Transverse colon (tissue), 4 donors: ENCODE measurements at regions not wholly inside any gene's neighbourhood (a gene's known extent, or its start where the extent isn't known, plus 50 kb on each side); places are given as distances from the start of the nearest gene placed in this dataset.

ENCODE experiments used
- DNase-seq: peaks from one replicate; pipeline ENCODE4 v3.0.0-alpha.2; 2019
- H3K27ac ChIP-seq, 4 donors: fragments of 200-600 bp; sonication (generic); 2 replicates each; pipeline ENCODE4 v1.5.1; 2016 to 2018; ENCODE audit warnings: inconsistent platforms in 4 of 4
- H3K27me3 ChIP-seq: fragments of 200-600 bp; sonication (generic); 2 replicates; pipeline ENCODE4 v1.5.1; 2017; ENCODE audit warnings: inconsistent platforms
- H3K36me3 ChIP-seq, 4 donors: fragments of 200-600 bp; sonication (generic); 2 replicates each; pipeline ENCODE4 v1.5.1; 2017 to 2019; ENCODE audit warnings: inconsistent platforms in 4 of 4
- H3K4me1 ChIP-seq, 4 donors: fragments of 200-600 bp; sonication (generic); 2 replicates each; pipeline ENCODE4 v1.5.1; 2017 to 2020; ENCODE audit warnings: inconsistent platforms in 4 of 4
- H3K4me3 ChIP-seq, 4 donors: fragments of 200-600 bp; sonication (generic); 1 replicate in 1 of 4; 2 replicates in 3 of 4; pipeline versions ENCODE4 v1.5.1 to v1.6.1; 2017 to 2019; ENCODE audit warnings: inconsistent platforms in 4 of 4
- H3K9me3 ChIP-seq, 2 donors: fragments of 200-600 bp; sonication (generic); 2 replicates each; pipeline ENCODE4 v1.5.1; 2017 to 2019; ENCODE audit warnings: inconsistent platforms in 2 of 2
- CTCF ChIP-seq, 5 experiments: fragments of 200-600 bp in 3 of 5; fragments of 450-650 bp in 2 of 5; sonication (generic) in 3 of 5; IDR thresholded peaks; 1 replicate in 2 of 5; 2 replicates in 3 of 5; pipeline ENCODE4 v1.5.1; 2016 to 2017; ENCODE audit warnings: antibody characterized with exemption in 5 of 5, inconsistent platforms in 3 of 5, mild to moderate bottlenecking in 2 of 5, moderate library complexity in 1 of 5
- EP300 ChIP-seq: sonication (generic); formaldehyde crosslinking; IDR thresholded peaks from one replicate; pipeline ENCODE4 v1.6.1; 2017; ENCODE audit warnings: antibody characterized with exemption, low read depth
- POLR2A ChIP-seq: fragments of 450-650 bp; IDR thresholded peaks from one replicate; pipeline ENCODE4 v1.6.1; 2016; ENCODE audit warnings: antibody characterized with exemption, mild to moderate bottlenecking, moderate library complexity
- POLR2AphosphoS5 ChIP-seq, 3 donors: sonication (generic); formaldehyde crosslinking; IDR thresholded peaks; one replicate each; pipeline ENCODE4 v1.6.1; 2016; ENCODE audit warnings: antibody characterized with exemption in 3 of 3
- WGBS, 2 donors: methylation state at CpG; one replicate each; pipeline ENCODE4 v1.1.5; 2018; ENCODE audit warnings: low coverage in 1 of 2; 5-methylcytosine and 5-hydroxymethylcytosine counted together
- in situ Hi-C, 4 donors: fragments of 200-750 bp; cut with MboI; loops; one replicate each; pipeline versions ENCODE4 v1.15.0 to v1.15.1; 2017; ENCODE audit warnings: low sequenced_read_pairs in 3 of 4, low pct_ligation_motif_present in 1 of 4, low pct_unique_long_range_greater_than_20kb in 1 of 4
- intact Hi-C: fragments of 100-400 bp; cut with DNase I; formaldehyde crosslinking; loops from one replicate; pipeline ENCODE4 v1.15.1; 2023; ENCODE audit warnings: low total_unique reads

- no peaks in the 10 kb centered on the region for H3K27me3 ChIP-seq
- DNase-seq = no peak
- H3K36me3 ChIP-seq = no peaks in the 10 kb centered on the region
- TF ChIP-seq EP300 (no peak), POLR2AphosphoS5 (IDR thresholded peaks at IDR 0.05) (no peak), POLR2A (no peak), CTCF (IDR thresholded peaks at IDR 0.05) (no peak)
- no peaks in the 10 kb centered on the region for H3K9me3 ChIP-seq
- no peaks in the 10 kb centered on the region for H3K4me1 ChIP-seq
- no peak overlapping the region for H3K4me3 ChIP-seq
- 69 to 82% methylated on average over 2 of the region's 2 CpGs for WGBS, 2 donors
- intact Hi-C loops (no loop called here), in situ Hi-C loops (no loop called here)
- no peak overlapping the region for H3K27ac ChIP-seq
These were observed 110.7 kb upstream of the CNTLN start for GRCh38 chr9:17024129-17024528.

- Histone ChIP-seq H3K9me3 (no peaks in the 10 kb centered on the region), H3K4me3 (no peak overlapping the region), H3K27me3 (no peaks in the 10 kb centered on the region), H3K27ac (no peak overlapping the region), H3K4me1 (no peaks in the 10 kb centered on the region), H3K36me3 (no peaks in the 10 kb centered on the region)
- WGBS, 2 donors = 63 to 90% methylated on average over 1 of the region's 1 CpG
- intact Hi-C loops = no loop called here
- DNase-seq = no peak
- in situ Hi-C loops = no loop called here
- TF ChIP-seq POLR2AphosphoS5 (IDR thresholded peaks at IDR 0.05) = no peak
- TF ChIP-seq CTCF (IDR thresholded peaks at IDR 0.05) = no peak
- TF ChIP-seq POLR2A = no peak
- TF ChIP-seq EP300 = no peak
These were observed 113.4 kb upstream of the CNTLN start for GRCh38 chr9:17021387-17021970.

GRCh38 chr9:17019398-17019797, 115.4 kb upstream of the CNTLN start:
- H3K9me3 ChIP-seq = no peaks in the 10 kb centered on the region
- H3K27me3 ChIP-seq = no peaks in the 10 kb centered on the region
- no peak overlapping the region for H3K27ac ChIP-seq
- in situ Hi-C loops = no loop called here
- H3K4me3 ChIP-seq = no peak overlapping the region
- intact Hi-C loops = no loop called here
- H3K4me1 ChIP-seq = no peaks in the 10 kb centered on the region
- DNase-seq = no peak
- no peaks in the 10 kb centered on the region for H3K36me3 ChIP-seq
- no peak for TF ChIP-seq EP300
- TF ChIP-seq CTCF (IDR thresholded peaks at IDR 0.05) = no peak
- no peak for TF ChIP-seq POLR2A
- no peak for TF ChIP-seq POLR2AphosphoS5 (IDR thresholded peaks at IDR 0.05)

GRCh38 chr9:17018540-17019196, 116.2 kb upstream of the CNTLN start:
- H3K27me3 ChIP-seq = no peaks in the 10 kb centered on the region
- H3K4me3 ChIP-seq = no peak overlapping the region
- intact Hi-C loops (no loop called here), in situ Hi-C loops (no loop called here)
- TF ChIP-seq POLR2A = no peak
- H3K4me1 ChIP-seq = no peaks in the 10 kb centered on the region
- H3K36me3 ChIP-seq = no peaks in the 10 kb centered on the region
- no peak overlapping the region for H3K27ac ChIP-seq
- WGBS, 2 donors = 53% methylated on average over 3 of the region's 3 CpGs
- H3K9me3 ChIP-seq = no peaks in the 10 kb centered on the region
- no peak for DNase-seq
